SU-DHL-6 (cell line): ENCODE measurements at regions not wholly inside any gene's neighbourhood (a gene's known extent, or its start where the extent isn't known, plus 50 kb on each side); places are given as distances from the start of the nearest gene placed in this dataset.

Experiments used
- CTCF ChIP-seq: fragments of 200-600 bp; sonication (generic); IDR thresholded peaks from one replicate; pipeline ENCODE4 v1.5.1; 2017; ENCODE audit warnings: antibody characterized with exemption, mild to moderate bottlenecking, low read length, moderate library complexity; ENCODE audit not compliant: insufficient read depth, poor library complexity, severe bottlenecking
- EZH2phosphoT487 ChIP-seq: fragments of 200-600 bp; sonication (generic), shearing (Covaris generic); conservative IDR thresholded peaks from 2 replicates; pipeline ENCODE4 v1.6.1; 2018; ENCODE audit warnings: mild to moderate bottlenecking, antibody characterized with exemption, low read length, moderate library complexity, mixed read lengths

DNA sequence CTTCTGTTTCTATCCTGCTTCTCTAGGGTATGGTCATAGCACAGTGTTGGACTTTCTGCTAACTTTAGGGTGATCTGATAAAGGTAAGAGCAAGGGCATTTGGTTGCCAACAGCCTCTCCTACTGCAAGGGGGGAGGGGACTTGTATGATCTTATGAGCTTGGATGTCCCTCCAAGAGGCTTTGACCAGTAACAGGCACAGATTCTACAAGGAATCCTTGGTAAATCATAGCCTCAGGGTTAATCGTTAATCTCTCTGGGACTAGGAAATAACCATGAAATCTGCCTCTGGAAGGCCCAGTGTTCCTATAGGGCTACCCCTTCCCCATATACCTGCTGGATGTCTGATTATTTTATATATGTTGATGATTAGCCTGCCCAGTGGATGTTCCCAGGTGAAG is 134.8 kb upstream of the TNFSF4 start:
- TF ChIP-seq CTCF: no peak
- no peak for TF ChIP-seq EZH2phosphoT487
